HepG2 (cell line): ENCODE measurements at regions not wholly inside any gene's neighbourhood (a gene's known extent, or its start where the extent isn't known, plus 50 kb on each side); places are given as distances from the start of the nearest gene placed in this dataset.

Experiments
- CTCF ChIP-seq: sonication (generic); formaldehyde crosslinking; IDR thresholded peaks from 2 replicates; pipeline ENCODE4 v1.5.0; 2020; ENCODE audit warnings: mild to moderate bottlenecking, missing genetic modification reagents, moderate library complexity
- EZH2 ChIP-seq: conservative IDR thresholded peaks from 2 replicates; pipeline ENCODE4 v1.6.1; 2012; ENCODE audit warnings: mild to moderate bottlenecking, low read depth, low read length, moderate library complexity
- FOXM1 ChIP-seq: sonication (generic); formaldehyde crosslinking; IDR thresholded peaks from 2 replicates; pipeline ENCODE4 v1.5.0; 2020; ENCODE audit warnings: missing genetic modification reagents
- KDM1A ChIP-seq: IDR thresholded peaks from 2 replicates; pipeline ENCODE4 v1.6.1; 2016; ENCODE audit warnings: missing compliant biosample characterization
- MXI1 ChIP-seq: IDR thresholded peaks from 3 replicates; pipeline ENCODE4 v1.6.1; 2012; ENCODE audit warnings: low read depth, low read length, inconsistent platforms, borderline replicate concordance
- POLR2A ChIP-seq, 2 experiments: IDR thresholded peaks; 2 replicates each; pipeline ENCODE4 v1.6.1; 2011; ENCODE audit warnings: low read depth in 2 of 2, low read length in 2 of 2, mild to moderate bottlenecking in 1 of 2, moderate library complexity in 1 of 2; ENCODE audit not compliant: insufficient read depth in 1 of 2
- POLR2AphosphoS5 ChIP-seq: IDR thresholded peaks from 2 replicates; pipeline ENCODE4 v1.6.1; 2012; ENCODE audit warnings: low read depth, low read length
- RFX3 ChIP-seq: IDR thresholded peaks from 2 replicates; pipeline ENCODE4 v1.6.1; 2016; ENCODE audit warnings: missing biosample characterization, missing genetic modification reagents
- U2AF1 ChIP-seq: fragments of 200-400 bp; formaldehyde crosslinking; optimal IDR thresholded peaks from 2 replicates; pipeline ENCODE3; 2017; ENCODE audit warnings: mild to moderate bottlenecking, low read depth, low read length
- ZBTB33 ChIP-seq: sonication (generic); formaldehyde crosslinking; IDR thresholded peaks from 2 replicates; pipeline ENCODE4 v1.4.0; 2020; ENCODE audit warnings: missing genetic modification reagents
- ZFP37 ChIP-seq: sonication (generic); formaldehyde crosslinking; IDR thresholded peaks from 2 replicates; pipeline ENCODE4 v1.4.0; 2020; ENCODE audit warnings: missing genetic modification reagents, borderline replicate concordance
- ZFX ChIP-seq: sonication (generic); formaldehyde crosslinking; IDR thresholded peaks from 2 replicates; pipeline ENCODE4 v1.4.0; 2020; ENCODE audit warnings: mild to moderate bottlenecking, low read depth, missing genetic modification reagents, moderate library complexity

- TF ChIP-seq MXI1, result no peak
- no peak for TF ChIP-seq EZH2
- no peak for TF ChIP-seq ZBTB33 (CRISPR knock-in tag)
- TF ChIP-seq ZFP37 (CRISPR knock-in tag), result no peak
- TF ChIP-seq CTCF (CRISPR knock-in tag), result no peak
- no peak for TF ChIP-seq POLR2A (IDR thresholded peaks at IDR 0.05; ENCODE audit: insufficient read depth in 1 of 2, low read depth in 2 of 2, low read length in 2 of 2)
- TF ChIP-seq ZFX, result no peak
- TF ChIP-seq U2AF1, result no peak
- TF ChIP-seq KDM1A (CRISPR knock-in tag), result no peak
- no peak for TF ChIP-seq RFX3 (CRISPR knock-in tag)
- TF ChIP-seq FOXM1 (CRISPR knock-in tag), result no peak
- no peak for TF ChIP-seq POLR2AphosphoS5
Observed at GRCh38 chr2:35803126-35803525, 552.5 kb upstream of the CRIM1 start.
